ENCODE measurements at regions not wholly inside any gene's neighbourhood (a gene's known extent, or its start where the extent isn't known, plus 50 kb on each side); places are given as distances from the start of the nearest gene placed in this dataset.

- TF ChIP-seq EZH2phosphoT487 (IDR thresholded peaks at IDR 0.05; ENCODE audit: borderline replicate concordance) (no peak), CTCF (conservative IDR thresholded peaks at IDR 0.05; ENCODE audit: low read length) (no peak)
- H3K36me3 ChIP-seq (ENCODE audit: insufficient read depth, low read length) = no peaks in the 10 kb centered on the region
- no peaks in the 10 kb centered on the region for H3K9me3 ChIP-seq (ENCODE audit: insufficient read depth, low read depth, low read length)
- no peak overlapping the region for H3K4me3 ChIP-seq (ENCODE audit: low read length, poor library complexity, severe bottlenecking)
- no peaks in the 10 kb centered on the region for H3F3A ChIP-seq (ENCODE audit: low read depth)
- H3K79me2 ChIP-seq (ENCODE audit: insufficient read depth, low read length) = no peaks in the 10 kb centered on the region
- no peaks in the 10 kb centered on the region for H3K9me2 ChIP-seq (replicated peaks; ENCODE audit: low read depth, low read length)
- H2AFZ ChIP-seq (ENCODE audit: low read length) = no peak overlapping the region
- H3K4me2 ChIP-seq (ENCODE audit: low read depth, low read length, poor library complexity, severe bottlenecking) = no peak overlapping the region
- H3K4me1 ChIP-seq (ENCODE audit: insufficient read depth, low read length, poor library complexity, severe bottlenecking) = no peaks in the 10 kb centered on the region
- H3K9ac ChIP-seq (ENCODE audit: low read depth, low read length, poor library complexity, severe bottlenecking) = no peak overlapping the region
- H3K27me3 ChIP-seq (ENCODE audit: insufficient read depth, low read length, poor library complexity, severe bottlenecking) = no peaks in the 10 kb centered on the region
- H4K20me1 ChIP-seq (ENCODE audit: insufficient read depth, low read length, poor library complexity, severe bottlenecking) = no peaks in the 10 kb centered on the region
Measured at GRCh38 chr20:11086970-11087369, 413.2 kb upstream of the JAG1 start.

DNA sequence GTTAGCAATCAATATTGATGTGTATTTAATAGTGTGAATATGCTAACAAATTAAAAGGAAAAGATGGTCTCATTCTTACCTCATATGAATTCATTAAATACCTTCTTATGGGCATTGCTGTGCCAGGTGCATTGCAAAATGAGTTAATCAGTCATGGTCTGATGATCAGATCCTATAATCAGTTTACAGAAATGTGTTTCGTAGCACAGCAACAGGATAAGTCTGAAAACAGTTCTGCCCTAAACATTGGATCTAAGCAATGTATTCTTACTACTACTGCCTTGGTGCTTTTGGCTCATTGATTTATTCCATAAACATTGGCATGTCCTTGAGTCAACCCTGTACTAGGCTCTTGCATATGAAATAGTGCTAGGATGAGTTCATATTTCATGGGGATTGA lies 417.0 kb upstream of the JAG1 start:
- no peak overlapping the region for H2AFZ ChIP-seq (ENCODE audit: low read length)
- H4K20me1 ChIP-seq (ENCODE audit: insufficient read depth, low read length, poor library complexity, severe bottlenecking) = no peaks in the 10 kb centered on the region
- TF ChIP-seq EZH2phosphoT487 (IDR thresholded peaks at IDR 0.05; ENCODE audit: borderline replicate concordance) = no peak
- no peak for TF ChIP-seq CTCF (conservative IDR thresholded peaks at IDR 0.05; ENCODE audit: low read length)
- H3K36me3 ChIP-seq (ENCODE audit: insufficient read depth, low read length) = no peaks in the 10 kb centered on the region
- H3K4me3 ChIP-seq (ENCODE audit: low read length, poor library complexity, severe bottlenecking) = no peak overlapping the region
- no peaks in the 10 kb centered on the region for H3K27me3 ChIP-seq (ENCODE audit: insufficient read depth, low read length, poor library complexity, severe bottlenecking)
- no peaks in the 10 kb centered on the region for H3K9me3 ChIP-seq (ENCODE audit: insufficient read depth, low read depth, low read length)
- H3K4me1 ChIP-seq (ENCODE audit: insufficient read depth, low read length, poor library complexity, severe bottlenecking) = no peaks in the 10 kb centered on the region
- no peaks in the 10 kb centered on the region for H3K9me2 ChIP-seq (replicated peaks; ENCODE audit: low read depth, low read length)
- no peak overlapping the region for H3K9ac ChIP-seq (ENCODE audit: low read depth, low read length, poor library complexity, severe bottlenecking)
- H3K4me2 ChIP-seq (ENCODE audit: low read depth, low read length, poor library complexity, severe bottlenecking) = no peak overlapping the region
- no peaks in the 10 kb centered on the region for H3K79me2 ChIP-seq (ENCODE audit: insufficient read depth, low read length)
- H3F3A ChIP-seq (ENCODE audit: low read depth) = no peaks in the 10 kb centered on the region

GRCh38 chr20:11091511-11091910 lies 417.7 kb upstream of the JAG1 start:
- TF ChIP-seq EZH2phosphoT487 (IDR thresholded peaks at IDR 0.05; ENCODE audit: borderline replicate concordance) (no peak), CTCF (conservative IDR thresholded peaks at IDR 0.05; ENCODE audit: low read length) (no peak)
- Histone ChIP-seq H3K4me3 (ENCODE audit: low read length, poor library complexity, severe bottlenecking) (no peak overlapping the region), H3K9ac (ENCODE audit: low read depth, low read length, poor library complexity, severe bottlenecking) (no peak overlapping the region), H3K9me3 (ENCODE audit: insufficient read depth, low read depth, low read length) (no peaks in the 10 kb centered on the region), H3K79me2 (ENCODE audit: insufficient read depth, low read length) (no peaks in the 10 kb centered on the region), H2AFZ (ENCODE audit: low read length) (no peak overlapping the region), H3F3A (ENCODE audit: low read depth) (no peaks in the 10 kb centered on the region), H3K4me2 (ENCODE audit: low read depth, low read length, poor library complexity, severe bottlenecking) (no peak overlapping the region), H4K20me1 (ENCODE audit: insufficient read depth, low read length, poor library complexity, severe bottlenecking) (no peaks in the 10 kb centered on the region), H3K9me2 (replicated peaks; ENCODE audit: low read depth, low read length) (no peaks in the 10 kb centered on the region), H3K4me1 (ENCODE audit: insufficient read depth, low read length, poor library complexity, severe bottlenecking) (no peaks in the 10 kb centered on the region), H3K36me3 (ENCODE audit: insufficient read depth, low read length) (no peaks in the 10 kb centered on the region), H3K27me3 (ENCODE audit: insufficient read depth, low read length, poor library complexity, severe bottlenecking) (no peaks in the 10 kb centered on the region)
